ENCODE measurements at regions not wholly inside any gene's neighbourhood (a gene's known extent, or its start where the extent isn't known, plus 50 kb on each side); places are given as distances from the start of the nearest gene placed in this dataset.
A peak's percentile ranks its signal among the peaks of the same experiment; 100 is the strongest.

- Histone ChIP-seq H3K9me3 (ENCODE audit: control insufficient read depth, low read length) (no peaks in the 10 kb centered on the region), H3K4me3 (ENCODE audit: low read length) (no peak overlapping the region), H3K27ac (ENCODE audit: low read length) (no peak overlapping the region), H3K27me3 (ENCODE audit: control insufficient read depth, insufficient read depth) (no peaks in the 10 kb centered on the region), H3K4me1 (ENCODE audit: control insufficient read depth, insufficient read depth, low read length) (peaks cover 2% of the 10 kb centered on the region)
- ATAC-seq (no peak), DNase-seq (no peak)
- WGBS = 85% methylated on average over 22 of the region's 22 CpGs
- intact Hi-C loops (cut with DNase I) = no loop called here
Measured at GRCh38 chr16:85454171-85454872, 158.8 kb upstream of the GSE1 start.

GRCh38 chr16:85455534-85455933 lies 157.6 kb upstream of the GSE1 start:
- H3K4me1 ChIP-seq (ENCODE audit: control insufficient read depth, insufficient read depth, low read length) = peaks cover 14% of the 10 kb centered on the region
- 85% methylated on average over 12 of the region's 12 CpGs for WGBS
- H3K9me3 ChIP-seq (ENCODE audit: control insufficient read depth, low read length) = no peaks in the 10 kb centered on the region
- H3K27me3 ChIP-seq (ENCODE audit: control insufficient read depth, insufficient read depth) = no peaks in the 10 kb centered on the region
- H3K4me3 ChIP-seq (ENCODE audit: low read length) = no peak overlapping the region
- intact Hi-C loops (cut with DNase I) = no loop called here
- no peak overlapping the region for H3K27ac ChIP-seq (ENCODE audit: low read length)
- ATAC-seq (no peak), DNase-seq (no peak)

- Histone ChIP-seq H3K27me3 (ENCODE audit: control insufficient read depth, insufficient read depth) (no peaks in the 10 kb centered on the region), H3K9me3 (ENCODE audit: control insufficient read depth, low read length) (no peaks in the 10 kb centered on the region), H3K27ac (ENCODE audit: low read length) (no peak overlapping the region), H3K4me1 (ENCODE audit: control insufficient read depth, insufficient read depth, low read length) (peaks cover 28% of the 10 kb centered on the region), H3K4me3 (ENCODE audit: low read length) (no peak overlapping the region)
- intact Hi-C loops (cut with DNase I) = no loop called here
- no peak for DNase-seq
- no peak for ATAC-seq
- 78% methylated on average over 7 of the region's 7 CpGs for WGBS
Measured at GRCh38 chr16:85457366-85457765, 155.8 kb upstream of the GSE1 start.

- H3K4me1 ChIP-seq (ENCODE audit: control insufficient read depth, insufficient read depth, low read length) = peaks cover 32% of the 10 kb centered on the region
- no peak for ATAC-seq
- peak overlapping the region; percentile 73 for H3K27ac ChIP-seq (ENCODE audit: low read length)
- H3K9me3 ChIP-seq (ENCODE audit: control insufficient read depth, low read length) = no peaks in the 10 kb centered on the region
- 82% methylated on average over 11 of the region's 11 CpGs for WGBS
- no peaks in the 10 kb centered on the region for H3K27me3 ChIP-seq (ENCODE audit: control insufficient read depth, insufficient read depth)
- DNase-seq = peak in 1 of 3 donors; percentile 70
- intact Hi-C loops (cut with DNase I) = no loop called here
- no peak overlapping the region for H3K4me3 ChIP-seq (ENCODE audit: low read length)
Measured at GRCh38 chr16:85458968-85459367, 154.2 kb upstream of the GSE1 start.

GRCh38 chr16:85459529-85460251 lies 153.4 kb upstream of the GSE1 start:
- ATAC-seq (peak; percentile 18 to 34), DNase-seq (peak; percentile 45 to 84 (median 81))
- no peak overlapping the region for H3K4me3 ChIP-seq (ENCODE audit: low read length)
- no peaks in the 10 kb centered on the region for H3K27me3 ChIP-seq (ENCODE audit: control insufficient read depth, insufficient read depth)
- 53% methylated on average over 12 of the region's 12 CpGs for WGBS
- intact Hi-C loops (cut with DNase I) = no loop called here
- H3K27ac ChIP-seq (ENCODE audit: low read length) = peak overlapping the region; percentile 73
- no peaks in the 10 kb centered on the region for H3K9me3 ChIP-seq (ENCODE audit: control insufficient read depth, low read length)
- H3K4me1 ChIP-seq (ENCODE audit: control insufficient read depth, insufficient read depth, low read length) = peaks cover 32% of the 10 kb centered on the region

- peaks cover 36% of the 10 kb centered on the region for H3K4me1 ChIP-seq (ENCODE audit: control insufficient read depth, insufficient read depth, low read length)
- H3K4me3 ChIP-seq (ENCODE audit: low read length) = no peak overlapping the region
- DNase-seq (peak; percentile 47 to 86 (median 85)), ATAC-seq (peak; percentile 3 to 27)
- no peaks in the 10 kb centered on the region for H3K27me3 ChIP-seq (ENCODE audit: control insufficient read depth, insufficient read depth)
- peak overlapping the region; percentile 73 for H3K27ac ChIP-seq (ENCODE audit: low read length)
- 34% methylated on average over 24 of the region's 24 CpGs for WGBS
- no peaks in the 10 kb centered on the region for H3K9me3 ChIP-seq (ENCODE audit: control insufficient read depth, low read length)
- intact Hi-C loops (cut with DNase I) = no loop called here
Measured at GRCh38 chr16:85460252-85461021, 152.7 kb upstream of the GSE1 start.

GRCh38 chr16:85461022-85461813 lies 151.9 kb upstream of the GSE1 start:
- peak; percentile 3 to 56 for ATAC-seq

GRCh38 chr16:85461814-85462713 lies 151.1 kb upstream of the GSE1 start:
- peak overlapping the region; percentile 40 for H3K4me3 ChIP-seq (ENCODE audit: low read length)
- H3K27ac ChIP-seq (ENCODE audit: low read length) = peak overlapping the region; percentile 73
- H3K27me3 ChIP-seq (ENCODE audit: control insufficient read depth, insufficient read depth) = no peaks in the 10 kb centered on the region
- intact Hi-C loops (cut with DNase I) = no loop called here
- WGBS = 3% methylated on average over 35 of the region's 35 CpGs
- no peaks in the 10 kb centered on the region for H3K9me3 ChIP-seq (ENCODE audit: control insufficient read depth, low read length)
- ATAC-seq (peak; percentile 29 to 38), DNase-seq (peak; percentile 59 to 87 (median 84))
- peaks cover 38% of the 10 kb centered on the region for H3K4me1 ChIP-seq (ENCODE audit: control insufficient read depth, insufficient read depth, low read length)

More at GRCh38 chr16:85461022-85461813, 151.9 kb upstream of the GSE1 start:
- Histone ChIP-seq H3K4me1 (ENCODE audit: control insufficient read depth, insufficient read depth, low read length) (peaks cover 38% of the 10 kb centered on the region), H3K27me3 (ENCODE audit: control insufficient read depth, insufficient read depth) (no peaks in the 10 kb centered on the region), H3K4me3 (ENCODE audit: low read length) (peak overlapping the region; percentile 8), H3K9me3 (ENCODE audit: control insufficient read depth, low read length) (no peaks in the 10 kb centered on the region), H3K27ac (ENCODE audit: low read length) (peak overlapping the region; percentile 73)
- peak; percentile 56 to 80 (median 76) for DNase-seq
- 31% methylated on average over 14 of the region's 14 CpGs for WGBS
- intact Hi-C loops (cut with DNase I) = no loop called here

GRCh38 chr16:85462714-85463611 lies 150.2 kb upstream of the GSE1 start:
- peak in 1 of 3 donors; percentile 74 for DNase-seq
- Histone ChIP-seq H3K4me1 (ENCODE audit: control insufficient read depth, insufficient read depth, low read length) (peaks cover 38% of the 10 kb centered on the region), H3K27ac (ENCODE audit: low read length) (peak overlapping the region; percentile 32), H3K9me3 (ENCODE audit: control insufficient read depth, low read length) (no peaks in the 10 kb centered on the region), H3K27me3 (ENCODE audit: control insufficient read depth, insufficient read depth) (no peaks in the 10 kb centered on the region), H3K4me3 (ENCODE audit: low read length) (peak overlapping the region; percentile 40)
- intact Hi-C loops (cut with DNase I) = no loop called here
- 10% methylated on average over 80 of the region's 80 CpGs for WGBS
- ATAC-seq = no peak
